ENCODE measurements at regions not wholly inside any gene's neighbourhood (a gene's known extent, or its start where the extent isn't known, plus 50 kb on each side); places are given as distances from the start of the nearest gene placed in this dataset.
"Not testable (repeated sequence)": the region's sequence is repeated elsewhere in the genome, so short reads cannot be mapped to it uniquely, and the experiment has no call there.

- DNase-seq = no peak
These were observed 182.2 kb upstream of the GNAI1 start for GRCh38 chr7:79952399-79952798.

- no peak for DNase-seq
These were observed 183.2 kb upstream of the GNAI1 start for GRCh38 chr7:79951415-79951814.

- no peak for DNase-seq
These were observed 184.9 kb upstream of the GNAI1 start for GRCh38 chr7:79949778-79950177.

DNA sequence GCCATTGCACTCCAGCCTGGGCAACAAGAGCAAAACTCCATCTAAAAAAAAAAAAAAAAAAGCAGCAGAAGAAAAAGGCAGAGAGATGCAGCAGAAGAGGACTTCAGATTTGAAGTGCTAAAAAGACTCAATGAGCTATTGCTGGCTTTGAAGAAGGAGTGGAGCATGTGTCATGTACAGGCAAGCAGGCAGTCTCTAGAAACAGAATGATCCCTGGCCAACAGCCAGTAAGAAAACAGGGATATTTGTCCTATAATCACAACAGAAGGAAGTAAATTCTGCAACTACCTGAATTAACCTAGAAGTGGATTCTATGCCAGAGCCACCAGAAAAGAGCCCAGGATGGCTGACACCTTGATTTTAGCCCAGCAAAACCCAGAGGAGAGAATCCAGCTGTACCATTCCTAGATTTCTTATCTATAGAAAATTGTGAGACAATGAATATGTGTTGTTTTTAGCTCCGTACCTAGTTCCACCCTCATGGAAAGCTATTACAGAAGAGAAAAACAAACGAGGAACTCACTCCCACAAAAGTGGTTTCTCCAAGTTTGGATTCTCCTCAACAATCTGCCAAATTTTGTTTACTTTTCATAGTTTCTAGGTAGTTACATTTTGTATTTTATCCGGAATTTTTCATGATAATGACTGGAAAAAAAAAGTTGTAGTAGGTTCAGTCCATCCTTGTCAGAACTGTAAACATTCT, 198.2 kb upstream of the GNAI1 start:
- DNase-seq = no peak

DNA sequence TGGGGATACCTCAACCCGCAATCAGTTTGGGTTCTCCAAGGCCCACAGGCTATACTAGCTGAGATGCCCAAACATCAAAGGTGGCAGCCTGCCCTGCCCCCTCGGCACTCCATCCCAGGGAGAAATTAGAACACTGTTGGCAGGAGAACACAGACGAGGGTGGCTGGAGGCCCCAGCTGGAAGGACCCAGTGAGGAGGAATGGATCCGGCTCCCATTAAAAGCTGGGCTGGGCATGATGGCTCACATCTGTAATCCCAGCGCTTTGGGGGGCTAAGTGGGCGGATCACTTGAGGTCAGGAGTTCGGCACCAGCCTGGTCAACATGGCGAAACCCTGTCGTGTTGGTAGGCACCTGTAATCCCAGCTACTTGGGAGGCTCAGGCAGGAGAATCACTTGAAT, 199.9 kb upstream of the GNAI1 start:
- DNase-seq = no peak

GRCh38 chr7:79933144-79933543, 201.5 kb upstream of the GNAI1 start:
- DNase-seq = no peak

GRCh38 chr7:79930604-79931003, 204.0 kb upstream of the GNAI1 start:
- DNase-seq = no peak

DNA sequence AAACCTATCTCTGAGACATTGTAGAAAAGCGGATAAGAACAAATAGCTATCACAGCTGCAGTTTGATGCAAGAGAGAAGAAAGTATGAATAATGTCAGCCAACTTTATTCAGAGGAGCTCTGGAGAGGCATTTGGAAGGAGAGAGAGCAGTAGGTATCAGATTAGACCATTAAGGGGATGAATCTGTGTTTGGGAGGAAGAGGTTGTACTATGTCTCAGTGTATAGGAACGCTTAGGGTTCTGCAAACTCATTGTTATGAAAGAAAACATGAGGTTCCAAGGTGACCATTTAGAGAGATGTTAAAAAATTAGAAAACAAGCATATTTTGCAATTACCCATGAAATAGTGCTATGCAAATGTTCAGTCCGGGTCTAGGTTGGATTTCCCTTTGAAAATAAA, 207.5 kb upstream of the GNAI1 start:
- no peak for DNase-seq

DNA sequence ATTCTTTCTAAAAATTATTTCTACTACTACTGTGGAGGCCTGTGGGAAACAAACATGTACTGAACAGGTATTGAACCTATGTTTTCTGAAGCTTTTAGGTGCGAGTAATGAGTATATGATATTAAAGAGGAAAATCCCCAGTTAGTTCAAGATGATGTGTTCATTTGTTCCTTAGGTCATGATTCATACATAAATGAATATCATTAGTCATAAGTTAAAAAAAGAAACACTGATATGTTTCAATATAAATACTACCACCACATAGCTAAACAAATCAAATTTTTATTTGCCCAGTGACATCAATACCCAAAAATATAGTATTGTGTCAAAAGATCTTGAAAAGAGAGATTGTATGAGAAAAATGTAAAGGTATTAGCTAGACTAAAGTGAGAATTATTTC, 210.7 kb upstream of the GNAI1 start:
- no peak for DNase-seq

DNA sequence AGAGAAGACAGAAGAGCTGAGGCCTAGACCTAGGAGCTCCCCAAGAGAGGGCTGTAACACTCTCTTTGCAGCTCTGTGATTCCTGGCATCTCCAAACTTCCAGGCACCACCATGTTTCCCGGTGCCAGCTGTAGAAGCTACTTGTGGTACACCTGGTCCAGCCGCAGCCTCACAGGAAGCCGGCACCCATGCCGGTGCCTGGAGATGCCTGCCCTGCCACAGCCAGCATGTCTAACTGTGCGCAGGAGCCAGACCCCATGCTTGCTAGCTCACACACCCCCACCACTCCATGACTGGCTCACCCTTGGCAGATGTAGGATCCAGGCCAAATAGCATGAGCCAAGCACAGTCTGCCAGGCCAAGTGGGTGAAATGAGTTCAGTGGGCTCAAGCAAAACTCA, 211.7 kb upstream of the GNAI1 start:
- no peak for DNase-seq

GRCh38 chr7:79921976-79922375, 212.7 kb upstream of the GNAI1 start:
- no peak for DNase-seq

DNA sequence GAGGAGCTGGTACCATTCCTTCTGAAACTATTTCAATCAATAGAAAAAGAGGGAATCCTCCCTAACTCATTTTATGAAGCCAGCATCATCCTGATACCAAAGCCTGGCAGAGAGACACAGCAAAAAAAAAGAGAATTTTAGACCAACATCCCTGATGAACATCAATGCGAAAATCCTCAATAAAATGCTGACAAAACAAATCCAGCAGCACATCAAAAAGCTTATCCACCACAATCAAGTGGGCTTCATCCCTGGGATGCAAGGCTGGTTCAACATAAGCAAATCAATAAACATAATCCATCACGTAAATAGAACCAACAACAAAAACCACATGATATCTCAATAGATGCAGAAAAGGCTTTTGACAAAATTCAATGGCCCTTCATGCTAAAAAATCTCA, 216.0 kb upstream of the GNAI1 start:
- not testable (repeated sequence) for DNase-seq

DNA sequence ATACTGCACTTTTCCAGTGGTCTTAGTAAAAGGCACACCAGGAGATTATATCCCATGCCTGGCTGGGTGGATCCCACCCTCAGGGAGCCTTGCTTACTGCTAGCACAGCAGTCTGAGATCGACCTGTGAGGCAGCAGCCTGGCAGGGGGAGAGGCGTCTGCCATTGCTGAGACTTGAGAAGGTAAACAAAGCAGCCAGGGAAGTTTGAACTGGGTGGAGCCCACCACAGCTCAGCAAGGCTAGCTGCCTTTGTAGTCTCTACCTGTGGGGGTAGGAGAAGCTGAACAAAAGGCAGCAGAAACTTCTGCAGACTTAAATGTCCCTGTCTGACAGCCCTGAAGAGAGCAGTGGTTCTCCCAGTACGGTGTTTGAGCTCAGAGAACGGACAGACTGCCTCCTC, 219.3 kb upstream of the GNAI1 start:
- DNase-seq = not testable (repeated sequence)

DNA sequence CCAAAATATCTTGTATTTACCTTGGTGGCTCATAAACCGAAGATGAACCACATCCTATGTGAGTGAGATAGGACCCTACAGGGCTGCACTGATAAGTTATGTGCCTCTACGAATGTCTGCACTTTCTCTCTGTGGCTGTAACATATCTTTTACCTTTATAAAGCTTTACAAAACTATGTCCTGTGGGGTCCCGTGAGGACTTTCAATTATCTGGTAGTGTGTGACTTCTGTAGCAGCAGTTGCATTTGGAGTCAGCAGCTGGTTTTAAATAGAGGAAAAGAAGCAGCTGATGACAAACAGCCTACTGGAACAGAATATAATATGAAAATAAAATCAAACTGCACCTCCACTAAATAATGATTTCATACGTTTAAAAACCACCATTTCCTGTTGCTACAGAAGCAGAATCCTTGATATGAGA, 222.4 kb upstream of the GNAI1 start:
- no peak for DNase-seq

DNA sequence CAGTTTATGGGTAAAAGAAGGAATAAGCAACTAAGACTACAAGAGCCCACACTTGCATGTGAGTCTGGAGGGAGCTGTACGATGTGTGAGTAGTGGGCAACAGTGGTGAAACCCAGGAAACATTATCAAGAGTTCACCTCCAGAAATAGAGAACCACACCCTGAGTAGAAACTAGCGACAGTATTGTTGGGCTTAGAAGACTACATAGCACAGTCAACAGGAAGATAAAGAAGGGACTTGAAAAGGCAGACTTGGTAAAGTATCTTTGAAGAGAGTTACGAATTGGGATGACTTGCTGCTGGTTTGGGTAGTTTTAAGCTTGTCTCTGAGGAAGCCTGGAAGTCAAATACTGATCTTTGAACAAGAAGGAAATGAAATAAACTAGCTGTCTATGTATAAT, 223.2 kb upstream of the GNAI1 start:
- DNase-seq = no peak

DNA sequence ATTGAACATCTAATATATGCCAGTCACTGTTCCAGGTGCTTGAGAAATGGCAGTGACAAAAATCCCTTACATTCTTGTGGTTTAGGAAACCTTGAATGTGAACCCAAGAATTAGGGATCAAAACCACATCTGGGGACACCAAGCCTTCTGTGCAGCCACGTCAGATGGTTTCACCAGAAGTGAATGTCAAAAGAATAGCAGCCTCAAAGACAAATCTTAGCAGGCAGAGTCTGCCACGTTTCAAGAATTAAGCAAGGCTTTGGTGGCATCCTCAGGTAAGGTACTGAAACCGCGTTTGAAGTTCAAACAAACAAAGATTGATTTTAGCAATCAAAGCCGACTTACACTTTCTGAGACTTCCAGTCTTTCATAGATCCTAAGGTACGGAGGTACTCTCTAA, 225.5 kb upstream of the GNAI1 start:
- DNase-seq = no peak

- DNase-seq = no peak
These were observed 237.5 kb upstream of the GNAI1 start for GRCh38 chr7:79897166-79897565.

- DNase-seq = no peak
These were observed 240.6 kb upstream of the GNAI1 start for GRCh38 chr7:79893991-79894390.

GRCh38 chr7:79882922-79883321, 251.7 kb upstream of the GNAI1 start:
- no peak for DNase-seq

DNA sequence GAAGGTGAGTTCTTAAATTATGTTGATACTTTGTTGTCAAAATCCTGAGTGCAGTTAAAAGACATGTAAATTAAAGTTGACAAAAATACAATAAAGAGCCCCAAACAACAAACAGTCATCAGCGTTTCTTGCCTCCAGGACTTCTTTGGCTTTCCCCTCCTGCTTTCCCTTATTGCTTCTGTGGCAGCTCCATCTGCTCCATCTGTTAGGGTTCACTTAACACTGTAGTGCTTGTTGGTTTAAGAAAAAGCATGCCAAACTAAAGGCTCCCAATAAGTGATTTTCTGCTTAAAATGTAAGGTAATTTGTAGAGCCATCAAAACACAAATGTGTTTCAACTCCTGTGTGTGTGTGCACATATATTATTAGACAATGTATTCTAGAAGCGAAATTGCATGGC, 254.3 kb upstream of the GNAI1 start:
- DNase-seq = no peak

GRCh38 chr7:79877874-79878465, 256.7 kb upstream of the GNAI1 start:
- no peak for DNase-seq

GRCh38 chr7:79876848-79877252, 257.8 kb upstream of the GNAI1 start:
- no peak for DNase-seq

DNA sequence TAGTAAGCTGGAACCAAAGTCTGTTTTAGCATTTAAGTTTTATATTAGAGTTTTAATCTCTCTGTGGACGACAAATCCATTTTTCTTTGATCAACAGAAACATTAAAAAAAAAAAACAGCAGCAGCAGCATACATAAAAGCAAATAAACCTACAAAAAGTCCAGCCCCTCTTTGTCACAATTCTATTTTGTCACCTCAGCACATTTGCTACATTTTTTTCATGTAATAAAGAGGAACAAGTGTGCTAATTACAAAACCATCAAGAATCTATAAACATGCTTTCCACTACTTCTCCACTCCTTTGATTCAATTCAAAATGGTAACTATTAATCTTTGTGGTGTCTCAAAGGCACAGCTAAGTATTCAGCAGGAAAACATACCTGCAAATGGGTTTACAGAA, 259.8 kb upstream of the GNAI1 start:
- DNase-seq = no peak

- DNase-seq = no peak
These were observed 262.5 kb upstream of the GNAI1 start for GRCh38 chr7:79872176-79872575.

- no peak for DNase-seq
These were observed 266.6 kb upstream of the GNAI1 start for GRCh38 chr7:79868010-79868409.
